ENCODE measurements at regions not wholly inside any gene's neighbourhood (a gene's known extent, or its start where the extent isn't known, plus 50 kb on each side); places are given as distances from the start of the nearest gene placed in this dataset.

- TF ChIP-seq GATA2 (IDR thresholded peaks at IDR 0.05; ENCODE audit: low read depth, low read length) (no peak), GATA3 (IDR thresholded peaks at IDR 0.05; ENCODE audit: low read depth, low read length) (no peak)
Observed at GRCh38 chr5:105274079-105274478, 1711.5 kb upstream of the NUDT12 start.
